ENCODE measurements at regions not wholly inside any gene's neighbourhood (a gene's known extent, or its start where the extent isn't known, plus 50 kb on each side); places are given as distances from the start of the nearest gene placed in this dataset.
A peak's percentile ranks its signal among the peaks of the same experiment; 100 is the strongest.

GRCh38 chr18:23331091-23331920, 121.8 kb upstream of the RIOK3 start:
- DNase-seq (ENCODE audit: low read depth in 1 of 2, low spot score in 1 of 2), result peak; percentile 20 to 98
- in situ Hi-C loops (cut with HindIII; ENCODE audit: low pct_unique_long_range_greater_than_20kb, low sequenced_read_pairs), result no loop called here
- 0 out of 2 replicates have a peak, but pooled peaks have one; percentile 34 for TF ChIP-seq JUND (IDR thresholded peaks at IDR 0.05; ENCODE audit: low read depth)

- TF ChIP-seq JUND (IDR thresholded peaks at IDR 0.05; ENCODE audit: low read depth), result no peak
- no peak for DNase-seq (ENCODE audit: low read depth in 1 of 2, low spot score in 1 of 2)
- in situ Hi-C loops (cut with HindIII; ENCODE audit: low pct_unique_long_range_greater_than_20kb, low sequenced_read_pairs), result no loop called here
Measured at GRCh38 chr18:23332356-23332755, 120.7 kb upstream of the RIOK3 start.

DNA sequence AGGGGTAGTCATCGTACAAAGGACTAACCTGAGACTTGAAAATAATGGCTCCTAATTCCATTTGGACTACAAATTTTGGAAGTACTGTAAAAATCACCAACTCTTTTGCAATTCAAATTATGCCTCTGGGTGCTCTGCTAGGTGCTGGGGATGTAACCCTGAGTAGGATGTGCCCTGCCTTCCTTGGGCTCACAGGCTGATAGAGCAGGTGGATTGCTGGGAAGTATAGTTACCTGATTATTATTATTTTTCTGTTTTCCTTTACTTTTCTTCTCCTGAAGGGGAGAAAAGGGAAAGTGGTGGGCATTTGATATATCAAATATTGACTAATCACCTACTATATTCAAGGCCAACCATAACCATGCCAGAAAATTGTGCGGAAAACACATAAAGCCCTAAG, 119.3 kb upstream of the RIOK3 start:
- in situ Hi-C loops (cut with HindIII; ENCODE audit: low pct_unique_long_range_greater_than_20kb, low sequenced_read_pairs), result no loop called here
- DNase-seq (ENCODE audit: low read depth in 1 of 2, low spot score in 1 of 2), result no peak
- TF ChIP-seq JUND (IDR thresholded peaks at IDR 0.05; ENCODE audit: low read depth), result no peak

GRCh38 chr18:23334569-23334968, 118.5 kb upstream of the RIOK3 start:
- TF ChIP-seq JUND (IDR thresholded peaks at IDR 0.05; ENCODE audit: low read depth), result no peak
- in situ Hi-C loops (cut with HindIII; ENCODE audit: low pct_unique_long_range_greater_than_20kb, low sequenced_read_pairs), result no loop called here
- no peak for DNase-seq (ENCODE audit: low read depth in 1 of 2, low spot score in 1 of 2)

DNA sequence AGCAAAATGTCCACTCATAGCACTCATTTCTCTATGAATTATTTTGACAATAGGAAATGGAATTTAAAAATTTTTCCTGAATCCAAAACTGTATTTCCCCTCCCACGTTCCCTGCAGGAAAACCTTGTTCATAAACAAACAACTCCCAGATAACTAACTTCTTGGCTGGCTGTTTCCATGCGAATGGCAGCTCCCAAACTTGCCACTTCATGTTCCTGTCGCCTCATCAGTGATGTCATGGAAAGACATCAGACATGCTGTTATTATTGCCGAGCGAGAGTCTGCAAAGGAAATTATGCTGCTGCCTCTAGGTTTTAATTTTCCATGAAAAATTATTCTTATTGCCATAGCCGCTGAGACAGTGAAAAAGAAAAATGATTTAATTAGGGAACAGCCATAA, 117.0 kb upstream of the RIOK3 start:
- no peak for TF ChIP-seq JUND (IDR thresholded peaks at IDR 0.05; ENCODE audit: low read depth)
- in situ Hi-C loops (cut with HindIII; ENCODE audit: low pct_unique_long_range_greater_than_20kb, low sequenced_read_pairs), result no loop called here
- no peak for DNase-seq (ENCODE audit: low read depth in 1 of 2, low spot score in 1 of 2)

- TF ChIP-seq JUND (IDR thresholded peaks at IDR 0.05; ENCODE audit: low read depth), result no peak
- no peak for DNase-seq (ENCODE audit: low read depth in 1 of 2, low spot score in 1 of 2)
Measured at GRCh38 chr18:23337599-23338444, 115.3 kb upstream of the RIOK3 start.

GRCh38 chr18:23340661-23341060, 112.4 kb upstream of the RIOK3 start:
- TF ChIP-seq JUND (IDR thresholded peaks at IDR 0.05; ENCODE audit: low read depth), result no peak
- in situ Hi-C loops (cut with HindIII; ENCODE audit: low pct_unique_long_range_greater_than_20kb, low sequenced_read_pairs), result no loop called here
- DNase-seq (ENCODE audit: low read depth in 1 of 2, low spot score in 1 of 2), result no peak

More at GRCh38 chr18:23337599-23338444, 115.3 kb upstream of the RIOK3 start:
- in situ Hi-C loops (cut with HindIII; ENCODE audit: low pct_unique_long_range_greater_than_20kb, low sequenced_read_pairs), result no loop called here

DNA sequence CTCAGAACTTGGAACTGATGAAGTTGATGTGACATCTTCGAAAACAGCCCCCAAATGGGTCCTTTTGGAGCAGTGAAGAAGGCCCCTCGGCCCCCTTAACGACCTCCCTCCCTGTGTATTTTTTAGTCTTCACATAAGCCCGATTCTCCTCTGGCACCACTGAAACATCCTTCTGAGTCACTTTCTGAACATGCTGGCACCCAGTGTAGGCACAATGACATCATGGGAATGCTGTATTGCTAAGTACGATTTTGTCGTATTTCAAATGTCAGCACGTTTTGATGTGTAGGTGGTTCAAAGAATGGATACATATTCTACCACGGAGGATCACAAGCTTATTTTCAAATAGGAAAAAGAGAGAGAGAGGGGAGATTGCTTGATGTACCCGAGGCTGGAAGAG, 111.7 kb upstream of the RIOK3 start:
- no peak for DNase-seq (ENCODE audit: low read depth in 1 of 2, low spot score in 1 of 2)
- in situ Hi-C loops (cut with HindIII; ENCODE audit: low pct_unique_long_range_greater_than_20kb, low sequenced_read_pairs), result no loop called here
- no peak for TF ChIP-seq JUND (IDR thresholded peaks at IDR 0.05; ENCODE audit: low read depth)

DNA sequence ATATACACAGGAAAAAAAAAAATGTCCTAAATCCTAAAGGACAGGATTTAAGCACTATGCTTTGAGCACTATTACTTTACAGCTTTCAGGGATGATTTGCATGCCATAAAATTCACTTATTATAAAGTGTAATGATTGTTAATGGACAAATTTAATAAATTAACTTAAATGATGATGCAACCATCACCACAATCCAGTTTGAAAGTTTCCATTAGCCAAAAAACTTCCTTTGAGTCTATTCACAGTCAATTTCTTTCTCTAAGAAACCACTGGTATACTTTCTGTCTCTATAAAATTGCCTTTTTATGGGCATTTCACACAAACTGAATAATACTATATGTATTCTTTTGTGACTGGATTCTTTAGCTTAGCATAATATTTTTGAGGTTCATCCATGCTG, 111.1 kb upstream of the RIOK3 start:
- in situ Hi-C loops (cut with HindIII; ENCODE audit: low pct_unique_long_range_greater_than_20kb, low sequenced_read_pairs), result no loop called here
- no peak for DNase-seq (ENCODE audit: low read depth in 1 of 2, low spot score in 1 of 2)
- TF ChIP-seq JUND (IDR thresholded peaks at IDR 0.05; ENCODE audit: low read depth), result no peak

DNA sequence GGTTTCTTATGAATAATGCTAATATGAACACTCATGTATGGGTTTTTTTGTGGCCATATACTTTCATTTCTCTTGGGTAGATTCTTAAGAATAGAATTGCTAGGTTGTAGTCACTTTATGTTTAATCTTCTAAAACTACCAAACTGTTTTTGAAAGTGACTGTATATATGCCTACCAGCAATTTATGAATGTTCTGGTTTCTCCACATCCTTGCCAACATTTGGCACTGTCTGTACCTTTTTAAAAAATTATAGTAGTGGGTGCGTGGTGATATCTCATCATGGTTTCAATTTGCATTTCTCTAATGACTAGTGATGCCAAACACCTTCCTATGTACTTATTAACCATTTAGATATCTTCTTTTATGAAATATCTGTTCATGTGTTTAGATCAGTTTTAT, 110.6 kb upstream of the RIOK3 start:
- no peak for TF ChIP-seq JUND (IDR thresholded peaks at IDR 0.05; ENCODE audit: low read depth)
- no peak for DNase-seq (ENCODE audit: low read depth in 1 of 2, low spot score in 1 of 2)
- in situ Hi-C loops (cut with HindIII; ENCODE audit: low pct_unique_long_range_greater_than_20kb, low sequenced_read_pairs), result no loop called here

DNA sequence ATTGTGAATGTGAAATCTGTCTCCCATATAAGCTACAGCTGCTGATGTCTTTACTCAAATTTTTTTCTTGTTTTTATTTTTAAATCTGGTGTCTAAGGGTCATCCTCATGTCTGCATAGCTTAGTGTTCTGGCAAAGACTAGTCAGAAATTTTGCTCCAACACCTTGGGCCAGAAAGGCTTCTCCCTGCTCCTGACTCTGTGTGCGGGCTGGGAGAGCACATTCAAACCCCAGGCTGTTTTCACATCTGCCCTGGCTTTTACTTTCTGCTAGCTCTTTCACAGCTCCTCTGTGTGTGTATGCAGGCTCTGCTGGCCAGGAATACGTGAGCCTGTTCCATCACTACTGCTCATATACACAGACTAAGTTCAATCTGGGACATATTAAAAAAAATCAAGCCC, 102.9 kb upstream of the RIOK3 start:
- TF ChIP-seq JUND (IDR thresholded peaks at IDR 0.05; ENCODE audit: low read depth), result no peak
- in situ Hi-C loops (cut with HindIII; ENCODE audit: low pct_unique_long_range_greater_than_20kb, low sequenced_read_pairs), result no loop called here
- no peak for DNase-seq (ENCODE audit: low read depth in 1 of 2, low spot score in 1 of 2)

- in situ Hi-C loops (cut with HindIII; ENCODE audit: low pct_unique_long_range_greater_than_20kb, low sequenced_read_pairs), result no loop called here
- TF ChIP-seq JUND (IDR thresholded peaks at IDR 0.05; ENCODE audit: low read depth), result no peak
- no peak for DNase-seq (ENCODE audit: low read depth in 1 of 2, low spot score in 1 of 2)
Measured at GRCh38 chr18:23351521-23351920, 101.6 kb upstream of the RIOK3 start.

DNA sequence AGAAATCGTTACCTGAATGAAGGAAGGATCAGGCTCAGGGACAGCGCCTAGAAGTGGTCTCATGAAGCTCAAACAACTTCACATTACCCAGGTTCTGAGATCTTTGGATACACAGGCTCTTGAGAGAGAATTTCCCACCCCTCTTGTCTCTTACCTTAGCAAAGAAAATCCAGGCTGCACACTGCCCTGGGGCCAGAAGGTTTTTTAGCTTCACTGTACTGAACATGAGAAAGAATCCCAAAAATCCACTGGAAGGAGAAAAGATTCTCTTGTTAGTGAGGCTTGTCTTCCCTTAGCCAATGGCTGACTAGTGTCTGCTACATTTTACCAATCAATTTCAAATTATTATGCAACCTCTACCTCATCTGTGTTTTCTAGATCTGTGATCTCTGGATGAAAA, 101.0 kb upstream of the RIOK3 start:
- DNase-seq (ENCODE audit: low read depth in 1 of 2, low spot score in 1 of 2), result no peak
- TF ChIP-seq JUND (IDR thresholded peaks at IDR 0.05; ENCODE audit: low read depth), result no peak
- in situ Hi-C loops (cut with HindIII; ENCODE audit: low pct_unique_long_range_greater_than_20kb, low sequenced_read_pairs), result no loop called here
